PC-3 (cell line): ENCODE measurements at regions not wholly inside any gene's neighbourhood (a gene's known extent, or its start where the extent isn't known, plus 50 kb on each side); places are given as distances from the start of the nearest gene placed in this dataset.

ENCODE experiments used
- ATAC-seq: fragments of 200-7000 bp; cut with Tn5 transposase; 2 replicates; pipeline ENCODE4 v1.9.1; 2020; ENCODE audit warnings: mild to moderate bottlenecking, moderate library complexity
- BruUV-seq: library from RNA; stranded (reverse); fragments of 400-500 nt; replicated peaks from 2 replicates; lab custom pipeline; 2021; lab: Mats Ljungman, UMichigan
- CTCF ChIA-PET: fragments of 300-600 bp; sonication (Branson Sonifier 250); formaldehyde crosslinking; loops from one replicate; lab custom pipeline; 2022; ENCODE audit warnings: antibody characterized with exemption; lab: Charles Lee
- POLR2A ChIA-PET: fragments of 300-600 bp; sonication (Branson Sonifier 250); formaldehyde crosslinking; loops from one replicate; lab custom pipeline; 2022; ENCODE audit warnings: antibody characterized with exemption; ENCODE audit not compliant: unreplicated experiment; lab: Charles Lee
- DNase-seq: peaks from one replicate; pipeline ENCODE4 v3.0.0-alpha.2; 2015
- H2AFZ ChIP-seq: fragments of 300-600 bp; sonication (generic); 2 replicates; pipeline ENCODE4 v1.6.0; 2016; ENCODE audit warnings: antibody characterized with exemption, low read length
- H3F3A ChIP-seq: fragments of 300-600 bp; sonication (generic); one replicate; pipeline ENCODE4 v1.6.0; 2017; ENCODE audit warnings: antibody characterized with exemption, low read length, control low read depth, mild to moderate bottlenecking; ENCODE audit not compliant: unreplicated experiment
- H3K27ac ChIP-seq: fragments of 300-600 bp; sonication (generic); 2 replicates; pipeline ENCODE4 v1.5.1; 2016; ENCODE audit warnings: mild to moderate bottlenecking, low read length
- H3K27me3 ChIP-seq: fragments of 300-600 bp; sonication (generic); 2 replicates; pipeline ENCODE4 v1.6.1; 2016; ENCODE audit warnings: low read length, mixed read lengths
- H3K36me3 ChIP-seq: fragments of 300-600 bp; sonication (generic); 2 replicates; pipeline ENCODE4 v1.6.1; 2016; ENCODE audit warnings: low read depth, mixed run types, low read length, mixed read lengths
- H3K4me1 ChIP-seq: fragments of 300-600 bp; sonication (generic); 2 replicates; pipeline ENCODE4 v1.5.1; 2016; ENCODE audit warnings: low read length; ENCODE audit not compliant: insufficient read depth
- H3K4me2 ChIP-seq: fragments of 300-600 bp; sonication (generic); 2 replicates; pipeline ENCODE4 v1.6.0; 2016; ENCODE audit warnings: low read length
- H3K4me3 ChIP-seq: fragments of 300-600 bp; sonication (generic); 2 replicates; pipeline ENCODE4 v1.5.1; 2016; ENCODE audit warnings: mild to moderate bottlenecking, low read length, mixed read lengths
- H3K79me2 ChIP-seq: fragments of 300-600 bp; sonication (generic); 2 replicates; pipeline ENCODE4 v1.6.1; 2017; ENCODE audit warnings: low read length, mixed read lengths
- H3K9ac ChIP-seq: fragments of 300-600 bp; sonication (generic); 2 replicates; pipeline ENCODE4 v1.6.0; 2016; ENCODE audit warnings: mild to moderate bottlenecking, low read length
- H3K9me2 ChIP-seq: fragments of 300-600 bp; sonication (generic); replicated peaks from 2 replicates; pipeline ENCODE4 v1.6.1; 2016; ENCODE audit warnings: mixed run types, low read length, mixed read lengths
- H3K9me3 ChIP-seq: fragments of 300-600 bp; sonication (generic); 2 replicates; pipeline ENCODE4 v1.6.1; 2016; ENCODE audit warnings: low read length, mixed read lengths
- H4K20me1 ChIP-seq: fragments of 300-600 bp; sonication (generic); 2 replicates; pipeline ENCODE4 v1.6.1; 2016; ENCODE audit warnings: low read length, mixed read lengths
- CTCF ChIP-seq: fragments of 300-600 bp; sonication (generic); conservative IDR thresholded peaks from 2 replicates; pipeline ENCODE4 v1.5.1; 2017; ENCODE audit warnings: antibody characterized with exemption, low read depth, mild to moderate bottlenecking, low read length
- EZH2 ChIP-seq: fragments of 300-600 bp; sonication (generic); IDR thresholded peaks from one replicate; pipeline ENCODE4 v1.6.1; 2017; ENCODE audit warnings: antibody characterized with exemption, mild to moderate bottlenecking, low read length; ENCODE audit not compliant: unreplicated experiment
- EZH2phosphoT487 ChIP-seq: fragments of 300-600 bp; sonication (generic); IDR thresholded peaks from 2 replicates; pipeline ENCODE4 v1.6.1; 2018; ENCODE audit warnings: mild to moderate bottlenecking, antibody characterized with exemption, low read length, borderline replicate concordance
- intact Hi-C: fragments of 100-400 bp; cut with micrococcal nuclease; formaldehyde crosslinking; loops from 2 replicates; pipeline ENCODE4 v1.9.0; 2023

- no TSS peak for BruUV-seq
- Histone ChIP-seq H3F3A (no peaks in the 10 kb centered on the region), H3K9ac (no peak overlapping the region), H2AFZ (no peak overlapping the region), H3K27ac (no peak overlapping the region), H3K4me2 (no peak overlapping the region), H4K20me1 (no peaks in the 10 kb centered on the region), H3K79me2 (no peaks in the 10 kb centered on the region), H3K36me3 (no peaks in the 10 kb centered on the region), H3K9me2 (no peaks in the 10 kb centered on the region), H3K9me3 (0 out of 2 replicates have a peak, but pooled peaks cover under 1% of the 10 kb centered on the region), H3K4me1 (peaks cover 13% of the 10 kb centered on the region; the same call in 1 of the 2 replicates), H3K27me3 (no peaks in the 10 kb centered on the region), H3K4me3 (no peak overlapping the region)
- DNase-seq (peak; percentile 54), ATAC-seq (peak; percentile 49)
- intact Hi-C loops = loop anchor here (10.0 kb wide), 1 partner anchor 396 kb away; the partner anchor contains the start of gene C1orf105
- no peak for TF ChIP-seq EZH2
- TF ChIP-seq CTCF = no peak
- TF ChIP-seq EZH2phosphoT487 = no peak
- ChIA-PET POLR2A (no interaction called here), CTCF (no interaction called here)
These were observed 161.7 kb downstream of the FASLG start for GRCh38 chr1:172820475-172821158.

GRCh38 chr1:172821609-172822274, 162.8 kb downstream of the FASLG start:
- no peak overlapping the region for H3K4me3 ChIP-seq
- H3K27me3 ChIP-seq = no peaks in the 10 kb centered on the region
- H3F3A ChIP-seq = no peaks in the 10 kb centered on the region
- H3K36me3 ChIP-seq = no peaks in the 10 kb centered on the region
- DNase-seq (peak; percentile 51), ATAC-seq (peak; percentile 29)
- no peak overlapping the region for H3K4me2 ChIP-seq
- peaks cover 20% of the 10 kb centered on the region for H3K4me1 ChIP-seq
- H3K9me3 ChIP-seq = no peaks in the 10 kb centered on the region
- POLR2A ChIA-PET = no interaction called here
- no peaks in the 10 kb centered on the region for H4K20me1 ChIP-seq
- H2AFZ ChIP-seq = no peak overlapping the region
- intact Hi-C loops = loop anchor here (10.0 kb wide), 1 partner anchor 397 kb away; the partner anchor contains the start of gene C1orf105
- CTCF ChIA-PET = no interaction called here
- H3K79me2 ChIP-seq = no peaks in the 10 kb centered on the region
- BruUV-seq = no TSS peak
- H3K9ac ChIP-seq = no peak overlapping the region
- H3K9me2 ChIP-seq = no peaks in the 10 kb centered on the region
- TF ChIP-seq EZH2 = no peak
- TF ChIP-seq CTCF = no peak
- TF ChIP-seq EZH2phosphoT487 = no peak
- no peak overlapping the region for H3K27ac ChIP-seq
